ENCODE measurements at regions not wholly inside any gene's neighbourhood (a gene's known extent, or its start where the extent isn't known, plus 50 kb on each side); places are given as distances from the start of the nearest gene placed in this dataset.

GRCh38 chr2:133680343-133681049 is 112.2 kb upstream of the NCKAP5 start:
- Mint-ChIP-seq H3K9me3 (no peaks in the 10 kb centered on the region), H3K27ac (peak overlapping the region; percentile 86), H3K36me3 (ENCODE audit: low read depth) (no peaks in the 10 kb centered on the region), H3K4me3 (no peak overlapping the region), H3K27me3 (ENCODE audit: low read depth, poor library complexity) (no peaks in the 10 kb centered on the region), H3K4me1 (peaks cover 82% of the 10 kb centered on the region)
- TF ChIP-seq CTCF (IDR thresholded peaks at IDR 0.05) = no peak
- DNase-seq = peak; percentile 13

- H3K9me3 Mint-ChIP-seq = no peaks in the 10 kb centered on the region
- H3K4me1 Mint-ChIP-seq = peaks cover 63% of the 10 kb centered on the region
- no peaks in the 10 kb centered on the region for H3K27me3 Mint-ChIP-seq (ENCODE audit: low read depth, poor library complexity)
- TF ChIP-seq CTCF (IDR thresholded peaks at IDR 0.05) = no peak
- no peak for DNase-seq
- H3K4me3 Mint-ChIP-seq = no peak overlapping the region
- H3K36me3 Mint-ChIP-seq (ENCODE audit: low read depth) = no peaks in the 10 kb centered on the region
- no peak overlapping the region for H3K27ac Mint-ChIP-seq
Observed at GRCh38 chr2:133682347-133682746, 114.1 kb upstream of the NCKAP5 start.

- no peak for TF ChIP-seq CTCF (IDR thresholded peaks at IDR 0.05)
- peaks cover 66% of the 10 kb centered on the region for H3K4me1 Mint-ChIP-seq
- H3K4me3 Mint-ChIP-seq = no peak overlapping the region
- no peaks in the 10 kb centered on the region for H3K36me3 Mint-ChIP-seq (ENCODE audit: low read depth)
- no peaks in the 10 kb centered on the region for H3K9me3 Mint-ChIP-seq
- DNase-seq = no peak
- no peaks in the 10 kb centered on the region for H3K27me3 Mint-ChIP-seq (ENCODE audit: low read depth, poor library complexity)
- no peak overlapping the region for H3K27ac Mint-ChIP-seq
Observed at GRCh38 chr2:133682906-133683305, 114.6 kb upstream of the NCKAP5 start.

- Mint-ChIP-seq H3K4me3 (no peak overlapping the region), H3K36me3 (ENCODE audit: low read depth) (no peaks in the 10 kb centered on the region)
Observed at GRCh38 chr2:133685636-133686215, 117.5 kb upstream of the NCKAP5 start.

GRCh38 chr2:133690780-133691179 is 122.5 kb upstream of the NCKAP5 start:
- Mint-ChIP-seq H3K4me3 (no peak overlapping the region), H3K27me3 (ENCODE audit: low read depth, poor library complexity) (peaks cover 3% of the 10 kb centered on the region), H3K36me3 (ENCODE audit: low read depth) (peaks cover 18% of the 10 kb centered on the region), H3K9me3 (peaks cover 28% of the 10 kb centered on the region), H3K4me1 (peaks cover 44% of the 10 kb centered on the region), H3K27ac (no peak overlapping the region)
- DNase-seq = no peak
- no peak for TF ChIP-seq CTCF (IDR thresholded peaks at IDR 0.05)

More at GRCh38 chr2:133685636-133686215, 117.5 kb upstream of the NCKAP5 start:
- Mint-ChIP-seq H3K9me3 (no peaks in the 10 kb centered on the region), H3K4me1 (peaks cover 58% of the 10 kb centered on the region), H3K27me3 (ENCODE audit: low read depth, poor library complexity) (no peaks in the 10 kb centered on the region), H3K27ac (no peak overlapping the region)
- TF ChIP-seq CTCF (IDR thresholded peaks at IDR 0.05) = no peak
- DNase-seq = no peak

GRCh38 chr2:133691336-133691735 is 123.1 kb upstream of the NCKAP5 start:
- peaks cover 28% of the 10 kb centered on the region for H3K9me3 Mint-ChIP-seq
- no peak overlapping the region for H3K4me3 Mint-ChIP-seq
- H3K36me3 Mint-ChIP-seq (ENCODE audit: low read depth) = peaks cover 18% of the 10 kb centered on the region
- H3K27me3 Mint-ChIP-seq (ENCODE audit: low read depth, poor library complexity) = peaks cover 3% of the 10 kb centered on the region
- no peak for DNase-seq
- H3K4me1 Mint-ChIP-seq = peaks cover 45% of the 10 kb centered on the region
- TF ChIP-seq CTCF (IDR thresholded peaks at IDR 0.05) = no peak
- H3K27ac Mint-ChIP-seq = peak overlapping the region; percentile 53
